HG02759 (cell line): ENCODE measurements at regions not wholly inside any gene's neighbourhood (a gene's known extent, or its start where the extent isn't known, plus 50 kb on each side); places are given as distances from the start of the nearest gene placed in this dataset.

Experiments used
- ATAC-seq: cut with Tn5 transposase; IDR thresholded peaks from one replicate; pipeline ENCODE4 v1.9.1; 2021; ENCODE audit warnings: mild to moderate bottlenecking, moderate library complexity; ENCODE audit not compliant: unreplicated experiment

GRCh38 chr6:56297022-56297989 lies 49.9 kb upstream of the COL21A1 start:
- no peak for ATAC-seq
